K562 (cell line): ENCODE measurements at regions not wholly inside any gene's neighbourhood (a gene's known extent, or its start where the extent isn't known, plus 50 kb on each side); places are given as distances from the start of the nearest gene placed in this dataset.

Source experiments
- ATAC-seq: fragments of 200-7000 bp; cut with Tn5 transposase; 3 replicates; pipeline ENCODE4 v1.9.1; 2020; ENCODE audit warnings: moderate library complexity
- BruUV-seq: library from RNA; stranded (reverse); fragments of 400-500 nt; replicated peaks from 2 replicates; lab custom pipeline; 2021; lab: Mats Ljungman, UMichigan
- CTCF ChIA-PET: fragments of 300-600 bp; formaldehyde crosslinking; extraction: SDS; loops from one replicate; lab custom pipeline; 2021; ENCODE audit warnings: low intra/inter-chr PET ratio; lab: Yijun Ruan, JAX
- POLR2A ChIA-PET: fragments of 300-600, 350-650 bp; sonication (Branson Sonifier 250); formaldehyde crosslinking; extraction: SDS; loops from one replicate; lab custom pipeline; 2021; ENCODE audit warnings: antibody characterized with exemption, inconsistent platforms; lab: Yijun Ruan, JAX
- DNase-seq, 4 experiments: peaks; one replicate each; pipeline versions ENCODE4 v3.0.0 to v3.0.0-alpha.2; 2011 to 2018; ENCODE audit warnings: low spot score in 3 of 4, mixed read lengths in 3 of 4; ENCODE audit errors: extremely low read depth in 1 of 4
- FAIRE-seq: peaks from 2 replicates; lab custom pipeline; 2011; peaks lifted over from hg19 to GRCh38; lab: Jason Lieb, UNC
- H2AFZ ChIP-seq: 2 replicates; pipeline ENCODE4 v1.6.0; 2011; ENCODE audit warnings: low read depth, low read length, control low read depth, inconsistent platforms
- H3K27ac ChIP-seq: fragments of 200-600 bp; 3 replicates; pipeline ENCODE4 v1.8.0; 2011; ENCODE audit warnings: low read depth, mild to moderate bottlenecking, control low read depth, inconsistent platforms, low read length, moderate library complexity, mixed read lengths; ENCODE audit errors: extremely low read depth
- H3K27me3 ChIP-seq, 2 experiments: fragments of 300-600 bp in 1 of 2; 2 replicates in 1 of 2; 3 replicates in 1 of 2; pipeline versions ENCODE4 v1.6.0 to v1.8.0; 2011; ENCODE audit warnings: inconsistent platforms in 2 of 2, low read length in 2 of 2, mild to moderate bottlenecking in 1 of 2, mixed read lengths in 1 of 2, moderate library complexity in 1 of 2; ENCODE audit not compliant: control insufficient read depth in 2 of 2, insufficient read depth in 2 of 2
- H3K36me3 ChIP-seq: fragments of 300-600 bp; 3 replicates; pipeline ENCODE4 v1.8.0; 2011; ENCODE audit warnings: mild to moderate bottlenecking, low read length, inconsistent platforms; ENCODE audit not compliant: control insufficient read depth, insufficient read depth
- H3K4me1 ChIP-seq, 2 experiments: fragments of 200-600 bp in 1 of 2; replicated peaks in 1 of 2; 2 replicates in 1 of 2; 3 replicates in 1 of 2; pipeline versions ENCODE4 v1.5.1 to v1.8.0; 2011; ENCODE audit warnings: inconsistent platforms in 2 of 2, low read length in 2 of 2, mild to moderate bottlenecking in 1 of 2, mixed read lengths in 1 of 2, moderate library complexity in 1 of 2; ENCODE audit not compliant: control insufficient read depth in 2 of 2, insufficient read depth in 2 of 2
- H3K4me2 ChIP-seq: 2 replicates; pipeline ENCODE4 v1.6.1; 2011; ENCODE audit warnings: low read length, control low read depth, inconsistent platforms, mixed read lengths; ENCODE audit not compliant: insufficient read depth
- H3K4me3 ChIP-seq: fragments of 200-600 bp; sonication (generic), shearing (Covaris generic); 2 replicates; pipeline ENCODE4 v1.5.1; 2016; ENCODE audit warnings: control low read depth, inconsistent platforms
- H3K79me2 ChIP-seq: fragments of 200-600 bp; 3 replicates; pipeline ENCODE4 v1.8.0; 2011; ENCODE audit warnings: low read length, inconsistent platforms; ENCODE audit not compliant: control insufficient read depth, insufficient read depth
- H3K9ac ChIP-seq, 2 experiments: 2 replicates each; pipeline versions ENCODE4 v1.6.0 to v1.6.1; 2011; ENCODE audit warnings: low read depth in 2 of 2, low read length in 2 of 2, control low read depth in 1 of 2, inconsistent platforms in 1 of 2, mild to moderate bottlenecking in 1 of 2, mixed read lengths in 1 of 2; ENCODE audit not compliant: insufficient read depth in 1 of 2
- H3K9me1 ChIP-seq: one replicate; pipeline ENCODE4 v1.6.0; 2011; ENCODE audit warnings: inconsistent platforms, mild to moderate bottlenecking, low read length, moderate library complexity; ENCODE audit not compliant: control insufficient read depth, insufficient read depth
- H3K9me3 ChIP-seq: replicated peaks from 2 replicates; pipeline ENCODE4 v1.5.1; 2011; ENCODE audit warnings: low read depth, low read length, inconsistent platforms; ENCODE audit not compliant: control insufficient read depth, insufficient read depth
- H4K20me1 ChIP-seq: replicated peaks from 2 replicates; pipeline ENCODE4 v1.6.1; 2011; ENCODE audit warnings: low read length, inconsistent platforms, mixed read lengths; ENCODE audit not compliant: control insufficient read depth, insufficient read depth
- ARID1B ChIP-seq: fragments of 450-650 bp; IDR thresholded peaks from 2 replicates; pipeline ENCODE4 v1.6.1; 2016; ENCODE audit warnings: antibody characterized with exemption, mild to moderate bottlenecking, inconsistent platforms
- CEBPZ ChIP-seq: fragments of 150-350 bp; IDR thresholded peaks from 2 replicates; pipeline ENCODE4 v1.6.1; 2014; ENCODE audit warnings: low read depth, mild to moderate bottlenecking, low read length, borderline replicate concordance
- HDAC3 ChIP-seq: fragments of 450-650 bp; IDR thresholded peaks from 2 replicates; pipeline ENCODE4 v1.6.1; 2018; ENCODE audit warnings: borderline replicate concordance, mild to moderate bottlenecking, moderate library complexity; ENCODE audit not compliant: partially characterized antibody
- KDM4B ChIP-seq, 2 experiments: fragments of 450-650 bp in 1 of 2; sonication (generic) in 1 of 2; IDR thresholded peaks; 2 replicates each; pipeline ENCODE4 v1.6.1; 2016 to 2017; ENCODE audit warnings: borderline replicate concordance in 2 of 2, antibody characterized with exemption in 1 of 2, low read depth in 1 of 2, mild to moderate bottlenecking in 1 of 2
- MAFG ChIP-seq: fragments of 450-650 bp; conservative IDR thresholded peaks from 2 replicates; pipeline ENCODE4 v1.6.1; 2016; ENCODE audit warnings: missing genetic modification characterization, missing compliant biosample characterization
- STAT6 ChIP-seq: sonication (generic); formaldehyde crosslinking; IDR thresholded peaks from 2 replicates; pipeline ENCODE4 v1.8.1; 2023; ENCODE audit warnings: mild to moderate bottlenecking, missing genetic modification reagents
- SUPT5H ChIP-seq: fragments of 450-650 bp; IDR thresholded peaks from 2 replicates; pipeline ENCODE4 v1.6.1; 2016
- WGBS: fragments of 100-300 bp; shearing (Covaris generic); methylation state at CpG from one replicate; pipeline ENCODE4 v1.1.6; 2016; ENCODE audit warnings: low coverage, mixed read lengths; ENCODE audit not compliant: insufficient coverage; ENCODE audit errors: missing lambda C conversion rate; 5-methylcytosine and 5-hydroxymethylcytosine counted together
- in situ Hi-C: fragments of 300-500 bp; cut with MboI; formaldehyde crosslinking; loops from 4 replicates; pipeline ENCODE4 v1.15.0; 2018; ENCODE audit warnings: inconsistent platforms, mixed read lengths
- intact Hi-C: fragments of 100-400 bp; cut with micrococcal nuclease; formaldehyde crosslinking; loops from 2 replicates; pipeline ENCODE4 v1.14.2; 2022
- TF ChIP-seq, protein P1 (sequence below): sonication (generic); IDR thresholded peaks from 2 replicates; pipeline ENCODE4 v1.6.1; 2016
- TF ChIP-seq, protein P2 (sequence below): fragments of 250-450 bp; sonication (Bioruptor Pico); IDR thresholded peaks from 2 replicates; pipeline ENCODE4 v1.4.0; 2020

GRCh38 chr16:81164481-81164880, 68.3 kb upstream of the GCSH start:
- Histone ChIP-seq H2AFZ (no peak overlapping the region), H3K9ac (no peak overlapping the region), H3K27me3 (peaks cover 34 to 81% of the 10 kb centered on the region in 2 experiments; a peak in 4 of 5 replicates), H3K27ac (no peak overlapping the region), H3K9me3 (no peaks in the 10 kb centered on the region), H3K4me2 (no peak overlapping the region), H3K4me3 (no peak overlapping the region), H3K4me1 (no peaks in the 10 kb centered on the region), H3K9me1 (peaks cover 3% of the 10 kb centered on the region), H3K79me2 (no peaks in the 10 kb centered on the region), H4K20me1 (peaks cover 12% of the 10 kb centered on the region; the same call in 1 of the 2 replicates), H3K36me3 (no peaks in the 10 kb centered on the region)
- DNase-seq (no peak), ATAC-seq (no peak), FAIRE-seq (no peak)
- intact Hi-C loops (no loop called here), in situ Hi-C loops (no loop called here)
- BruUV-seq: no TSS peak
- WGBS: 2% methylated on average over 11 of the region's 11 CpGs
- ChIA-PET CTCF (no interaction called here), POLR2A (interaction anchor here (1.1 kb wide), 1 partner anchor 629 kb away, joined by 3 read pairs; no protein-coding TSS in a partner anchor)
- TF ChIP-seq STAT6 (CRISPR knock-in tag) (no peak), ARID1B (no peak), CEBPZ (no peak), SUPT5H (no peak), HDAC3 (no peak), KDM4B (IDR thresholded peaks at IDR 0.05; ENCODE audit: borderline replicate concordance in 2 of 2, low read depth in 1 of 2) (no peak), MAFG (no peak)
- TF ChIP-seq, protein P1, sequence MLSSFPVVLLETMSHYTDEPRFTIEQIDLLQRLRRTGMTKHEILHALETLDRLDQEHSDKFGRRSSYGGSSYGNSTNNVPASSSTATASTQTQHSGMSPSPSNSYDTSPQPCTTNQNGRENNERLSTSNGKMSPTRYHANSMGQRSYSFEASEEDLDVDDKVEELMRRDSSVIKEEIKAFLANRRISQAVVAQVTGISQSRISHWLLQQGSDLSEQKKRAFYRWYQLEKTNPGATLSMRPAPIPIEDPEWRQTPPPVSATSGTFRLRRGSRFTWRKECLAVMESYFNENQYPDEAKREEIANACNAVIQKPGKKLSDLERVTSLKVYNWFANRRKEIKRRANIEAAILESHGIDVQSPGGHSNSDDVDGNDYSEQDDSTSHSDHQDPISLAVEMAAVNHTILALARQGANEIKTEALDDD: no peak
- TF ChIP-seq, protein P2, sequence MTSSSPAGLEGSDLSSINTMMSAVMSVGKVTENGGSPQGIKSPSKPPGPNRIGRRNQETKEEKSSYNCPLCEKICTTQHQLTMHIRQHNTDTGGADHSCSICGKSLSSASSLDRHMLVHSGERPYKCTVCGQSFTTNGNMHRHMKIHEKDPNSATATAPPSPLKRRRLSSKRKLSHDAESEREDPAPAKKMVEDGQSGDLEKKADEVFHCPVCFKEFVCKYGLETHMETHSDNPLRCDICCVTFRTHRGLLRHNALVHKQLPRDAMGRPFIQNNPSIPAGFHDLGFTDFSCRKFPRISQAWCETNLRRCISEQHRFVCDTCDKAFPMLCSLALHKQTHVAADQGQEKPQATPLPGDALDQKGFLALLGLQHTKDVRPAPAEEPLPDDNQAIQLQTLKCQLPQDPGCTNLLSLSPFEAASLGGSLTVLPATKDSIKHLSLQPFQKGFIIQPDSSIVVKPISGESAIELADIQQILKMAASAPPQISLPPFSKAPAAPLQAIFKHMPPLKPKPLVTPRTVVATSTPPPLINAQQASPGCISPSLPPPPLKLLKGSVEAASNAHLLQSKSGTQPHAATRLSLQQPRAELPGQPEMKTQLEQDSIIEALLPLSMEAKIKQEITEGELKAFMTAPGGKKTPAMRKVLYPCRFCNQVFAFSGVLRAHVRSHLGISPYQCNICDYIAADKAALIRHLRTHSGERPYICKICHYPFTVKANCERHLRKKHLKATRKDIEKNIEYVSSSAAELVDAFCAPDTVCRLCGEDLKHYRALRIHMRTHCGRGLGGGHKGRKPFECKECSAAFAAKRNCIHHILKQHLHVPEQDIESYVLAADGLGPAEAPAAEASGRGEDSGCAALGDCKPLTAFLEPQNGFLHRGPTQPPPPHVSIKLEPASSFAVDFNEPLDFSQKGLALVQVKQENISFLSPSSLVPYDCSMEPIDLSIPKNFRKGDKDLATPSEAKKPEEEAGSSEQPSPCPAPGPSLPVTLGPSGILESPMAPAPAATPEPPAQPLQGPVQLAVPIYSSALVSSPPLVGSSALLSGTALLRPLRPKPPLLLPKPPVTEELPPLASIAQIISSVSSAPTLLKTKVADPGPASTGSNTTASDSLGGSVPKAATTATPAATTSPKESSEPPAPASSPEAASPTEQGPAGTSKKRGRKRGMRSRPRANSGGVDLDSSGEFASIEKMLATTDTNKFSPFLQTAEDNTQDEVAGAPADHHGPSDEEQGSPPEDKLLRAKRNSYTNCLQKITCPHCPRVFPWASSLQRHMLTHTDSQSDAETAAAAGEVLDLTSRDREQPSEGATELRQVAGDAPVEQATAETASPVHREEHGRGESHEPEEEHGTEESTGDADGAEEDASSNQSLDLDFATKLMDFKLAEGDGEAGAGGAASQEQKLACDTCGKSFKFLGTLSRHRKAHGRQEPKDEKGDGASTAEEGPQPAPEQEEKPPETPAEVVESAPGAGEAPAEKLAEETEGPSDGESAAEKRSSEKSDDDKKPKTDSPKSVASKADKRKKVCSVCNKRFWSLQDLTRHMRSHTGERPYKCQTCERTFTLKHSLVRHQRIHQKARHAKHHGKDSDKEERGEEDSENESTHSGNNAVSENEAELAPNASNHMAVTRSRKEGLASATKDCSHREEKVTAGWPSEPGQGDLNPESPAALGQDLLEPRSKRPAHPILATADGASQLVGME (CRISPR knock-in tag): no peak
